ENCODE measurements at regions not wholly inside any gene's neighbourhood (a gene's known extent, or its start where the extent isn't known, plus 50 kb on each side); places are given as distances from the start of the nearest gene placed in this dataset.
A peak's percentile ranks its signal among the peaks of the same experiment; 100 is the strongest.

- DNase-seq, result no peak
Measured at GRCh38 chr17:77867308-77867781, 91.2 kb upstream of the TNRC6C start.

- DNase-seq, result no peak
Measured at GRCh38 chr17:77867976-77868713, 90.4 kb upstream of the TNRC6C start.

- no peak for DNase-seq
Measured at GRCh38 chr17:77869041-77869599, 89.4 kb upstream of the TNRC6C start.

GRCh38 chr17:77869665-77870132 lies 88.8 kb upstream of the TNRC6C start:
- no peak for DNase-seq

GRCh38 chr17:77872199-77872598 lies 86.3 kb upstream of the TNRC6C start:
- DNase-seq, result no peak

GRCh38 chr17:77872714-77873499 lies 85.6 kb upstream of the TNRC6C start:
- no peak for DNase-seq

GRCh38 chr17:77873500-77874302 lies 84.8 kb upstream of the TNRC6C start:
- no peak for DNase-seq

- no peak for DNase-seq
Measured at GRCh38 chr17:77874303-77875050, 84.0 kb upstream of the TNRC6C start.

- peak; percentile 47 for DNase-seq
Measured at GRCh38 chr17:77875051-77875780, 83.3 kb upstream of the TNRC6C start.

- no peak for DNase-seq
Measured at GRCh38 chr17:77875881-77876509, 82.5 kb upstream of the TNRC6C start.

GRCh38 chr17:77877036-77877435 lies 81.5 kb upstream of the TNRC6C start:
- no peak for DNase-seq

GRCh38 chr17:77877646-77878355 lies 80.7 kb upstream of the TNRC6C start:
- DNase-seq, result no peak

GRCh38 chr17:77879226-77879895 lies 79.1 kb upstream of the TNRC6C start:
- no peak for DNase-seq

- DNase-seq, result no peak
Measured at GRCh38 chr17:77879896-77880280, 78.6 kb upstream of the TNRC6C start.

- DNase-seq, result no peak
Measured at GRCh38 chr17:77880711-77881450, 77.6 kb upstream of the TNRC6C start.

- peak; percentile 82 for DNase-seq
Measured at GRCh38 chr17:77881545-77881944, 77.0 kb upstream of the TNRC6C start.

GRCh38 chr17:77882040-77882439 lies 76.5 kb upstream of the TNRC6C start:
- no peak for DNase-seq

- DNase-seq, result peak; percentile 50
Measured at GRCh38 chr17:77882481-77883212, 75.9 kb upstream of the TNRC6C start.
